Activated naive CD4-positive, alpha-beta T cell (primary cell): ENCODE measurements at regions not wholly inside any gene's neighbourhood (a gene's known extent, or its start where the extent isn't known, plus 50 kb on each side); places are given as distances from the start of the nearest gene placed in this dataset.

ENCODE experiments used
- DNase-seq, 4 experiments: peaks; one replicate each; lab custom pipeline; 2025; lab: John Stamatoyannopoulos, UW

GRCh38 chr5:82336226-82336958 lies 58.2 kb upstream of the RPS23 start:
- DNase-seq, result no peak

GRCh38 chr5:82335806-82336205 lies 57.7 kb upstream of the RPS23 start:
- DNase-seq, result no peak

GRCh38 chr5:82334856-82335255 lies 56.7 kb upstream of the RPS23 start:
- DNase-seq, result no peak

GRCh38 chr5:82334085-82334692 lies 56.0 kb upstream of the RPS23 start:
- no peak for DNase-seq

GRCh38 chr5:82332886-82333615 lies 54.9 kb upstream of the RPS23 start:
- DNase-seq, result no peak

- no peak for DNase-seq
These were observed 54.1 kb upstream of the RPS23 start for GRCh38 chr5:82332064-82332855.

- DNase-seq, result no peak
These were observed 53.4 kb upstream of the RPS23 start for GRCh38 chr5:82331557-82331956.

- DNase-seq, result no peak
These were observed 52.5 kb upstream of the RPS23 start for GRCh38 chr5:82330530-82331270.

GRCh38 chr5:82329393-82329792 lies 51.2 kb upstream of the RPS23 start:
- DNase-seq, result no peak
